Transverse colon (tissue), 4 donors: ENCODE measurements at regions not wholly inside any gene's neighbourhood (a gene's known extent, or its start where the extent isn't known, plus 50 kb on each side); places are given as distances from the start of the nearest gene placed in this dataset.

ENCODE experiments used
- CTCF ChIP-seq, 5 experiments: fragments of 200-600 bp in 3 of 5; fragments of 450-650 bp in 2 of 5; sonication (generic) in 3 of 5; IDR thresholded peaks; 1 replicate in 2 of 5; 2 replicates in 3 of 5; pipeline ENCODE4 v1.5.1; 2016 to 2017; ENCODE audit warnings: antibody characterized with exemption in 5 of 5, inconsistent platforms in 3 of 5, mild to moderate bottlenecking in 2 of 5, moderate library complexity in 1 of 5
- POLR2AphosphoS5 ChIP-seq, 3 donors: sonication (generic); formaldehyde crosslinking; IDR thresholded peaks; one replicate each; pipeline ENCODE4 v1.6.1; 2016; ENCODE audit warnings: antibody characterized with exemption in 3 of 3

DNA sequence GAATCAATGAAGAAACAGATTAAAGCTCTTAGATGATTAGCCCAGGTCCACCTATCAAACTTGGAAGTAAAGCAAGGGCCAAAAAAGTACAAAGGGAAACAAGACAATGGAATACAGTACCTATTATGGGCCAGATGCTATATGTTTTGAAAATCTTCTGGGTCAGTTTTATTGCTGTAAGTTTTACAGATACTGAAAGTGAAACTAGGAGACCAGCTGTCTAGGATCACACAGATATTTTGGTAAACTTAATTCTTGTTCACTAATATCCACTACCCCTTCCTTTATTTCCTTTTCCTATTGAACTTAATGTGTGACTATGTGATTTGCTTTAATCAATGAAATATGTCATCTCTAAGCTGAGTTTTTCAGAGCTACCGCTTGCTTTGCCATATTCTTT is 505.4 kb upstream of the PITX2 start:
- TF ChIP-seq CTCF (IDR thresholded peaks at IDR 0.05), result no peak
- TF ChIP-seq POLR2AphosphoS5 (IDR thresholded peaks at IDR 0.05), result no peak
